ENCODE measurements at regions not wholly inside any gene's neighbourhood (a gene's known extent, or its start where the extent isn't known, plus 50 kb on each side); places are given as distances from the start of the nearest gene placed in this dataset.

DNA sequence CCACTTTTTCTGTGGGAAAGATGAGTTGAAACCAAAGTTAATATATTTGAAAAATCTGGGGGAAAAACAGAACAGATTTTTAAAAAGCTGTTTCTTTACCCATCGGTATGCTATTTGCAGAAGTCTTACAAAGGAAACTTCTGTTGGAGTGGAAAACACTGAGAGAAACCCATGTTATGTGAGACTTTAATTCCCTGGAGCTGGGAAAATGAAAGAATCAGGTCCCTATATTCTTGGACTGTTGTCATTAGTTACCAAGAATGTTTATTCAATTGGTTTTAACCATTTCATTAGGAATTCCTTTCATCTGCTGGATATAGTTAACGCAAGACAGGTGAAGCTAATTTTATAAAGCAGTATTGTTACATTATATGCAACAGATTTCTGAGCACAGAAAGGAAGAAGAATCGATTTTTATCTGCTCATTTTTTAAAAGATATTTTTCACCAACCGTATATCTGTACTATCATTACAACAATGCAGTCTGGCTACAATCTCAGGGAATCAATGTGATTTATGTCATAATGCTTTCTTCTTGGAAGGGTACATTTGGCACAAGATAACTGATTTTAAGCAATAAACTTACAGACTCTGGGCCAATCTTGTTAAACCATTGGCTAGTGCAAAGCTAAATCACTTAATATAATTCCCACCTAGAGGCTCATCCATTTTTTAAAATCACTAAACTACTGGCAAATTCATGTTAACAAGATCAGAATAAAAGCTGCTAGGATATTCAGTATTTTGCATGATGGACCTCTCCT is 170.0 kb downstream of the MOXD1 start:
- peak overlapping the region; percentile 39 for H3K27ac Mint-ChIP-seq (ENCODE audit: unreplicated experiment)
- no peak for DNase-seq (ENCODE audit: low spot score)
- no peaks in the 10 kb centered on the region for H3K9me3 Mint-ChIP-seq (ENCODE audit: low read depth)
- H3K4me1 Mint-ChIP-seq (ENCODE audit: low read depth) = peaks cover 66% of the 10 kb centered on the region
- no peaks in the 10 kb centered on the region for H3K36me3 Mint-ChIP-seq (ENCODE audit: low read depth)
- no peak overlapping the region for H3K4me3 Mint-ChIP-seq (ENCODE audit: unreplicated experiment)
- no peaks in the 10 kb centered on the region for H3K27me3 Mint-ChIP-seq (ENCODE audit: low read depth)
- TF ChIP-seq, protein P1, sequence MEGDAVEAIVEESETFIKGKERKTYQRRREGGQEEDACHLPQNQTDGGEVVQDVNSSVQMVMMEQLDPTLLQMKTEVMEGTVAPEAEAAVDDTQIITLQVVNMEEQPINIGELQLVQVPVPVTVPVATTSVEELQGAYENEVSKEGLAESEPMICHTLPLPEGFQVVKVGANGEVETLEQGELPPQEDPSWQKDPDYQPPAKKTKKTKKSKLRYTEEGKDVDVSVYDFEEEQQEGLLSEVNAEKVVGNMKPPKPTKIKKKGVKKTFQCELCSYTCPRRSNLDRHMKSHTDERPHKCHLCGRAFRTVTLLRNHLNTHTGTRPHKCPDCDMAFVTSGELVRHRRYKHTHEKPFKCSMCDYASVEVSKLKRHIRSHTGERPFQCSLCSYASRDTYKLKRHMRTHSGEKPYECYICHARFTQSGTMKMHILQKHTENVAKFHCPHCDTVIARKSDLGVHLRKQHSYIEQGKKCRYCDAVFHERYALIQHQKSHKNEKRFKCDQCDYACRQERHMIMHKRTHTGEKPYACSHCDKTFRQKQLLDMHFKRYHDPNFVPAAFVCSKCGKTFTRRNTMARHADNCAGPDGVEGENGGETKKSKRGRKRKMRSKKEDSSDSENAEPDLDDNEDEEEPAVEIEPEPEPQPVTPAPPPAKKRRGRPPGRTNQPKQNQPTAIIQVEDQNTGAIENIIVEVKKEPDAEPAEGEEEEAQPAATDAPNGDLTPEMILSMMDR (IDR thresholded peaks at IDR 0.05) = no peak

DNA sequence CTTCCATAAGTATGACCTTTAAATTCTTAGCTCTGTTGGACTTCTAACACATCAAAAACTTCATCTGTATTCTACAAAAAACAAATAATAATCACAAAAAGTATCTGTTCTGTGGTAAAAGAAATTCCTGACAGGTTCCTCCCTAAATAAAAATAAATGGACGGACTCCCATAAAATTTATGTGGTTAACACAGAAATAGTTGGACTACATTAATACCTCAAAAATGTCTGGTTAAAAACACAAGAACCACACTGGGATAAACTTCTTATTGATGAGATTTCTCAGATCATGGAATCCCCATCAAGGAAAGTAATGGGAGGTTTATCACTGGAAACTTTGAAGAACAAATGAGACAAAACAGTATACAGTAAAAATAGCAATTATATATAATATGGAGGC is 172.4 kb downstream of the MOXD1 start:
- Mint-ChIP-seq H3K9me3 (ENCODE audit: low read depth) (peaks cover 16% of the 10 kb centered on the region), H3K27me3 (ENCODE audit: low read depth) (no peaks in the 10 kb centered on the region), H3K27ac (ENCODE audit: unreplicated experiment) (no peak overlapping the region), H3K4me3 (ENCODE audit: unreplicated experiment) (no peak overlapping the region), H3K4me1 (ENCODE audit: low read depth) (peaks cover 44% of the 10 kb centered on the region), H3K36me3 (ENCODE audit: low read depth) (peaks cover 5% of the 10 kb centered on the region)
- no peak for DNase-seq (ENCODE audit: low spot score)
- TF ChIP-seq, protein P1 (IDR thresholded peaks at IDR 0.05) = no peak

DNA sequence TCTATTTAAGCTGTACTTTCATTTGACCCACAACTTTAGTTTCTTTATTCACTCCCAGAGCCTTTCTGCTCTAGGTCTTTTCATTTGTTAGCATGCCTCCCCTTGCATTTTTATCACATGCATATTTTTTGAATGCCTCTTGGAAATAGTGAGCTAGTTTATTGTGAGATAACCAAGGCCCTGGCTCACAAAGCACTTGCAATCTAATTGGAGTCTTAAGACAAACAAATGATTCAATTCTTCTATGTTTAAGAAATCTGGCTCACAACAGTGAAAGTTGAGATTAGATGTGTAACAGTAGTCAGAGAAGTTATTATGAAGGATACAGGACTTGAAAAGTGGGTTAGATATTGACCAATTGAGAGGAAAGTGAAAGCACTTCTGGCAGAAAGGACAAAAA is 173.4 kb downstream of the MOXD1 start:
- TF ChIP-seq, protein P1 (IDR thresholded peaks at IDR 0.05) = no peak
- H3K36me3 Mint-ChIP-seq (ENCODE audit: low read depth) = peaks cover 5% of the 10 kb centered on the region
- peak overlapping the region; percentile 5 for H3K27ac Mint-ChIP-seq (ENCODE audit: unreplicated experiment)
- no peak for DNase-seq (ENCODE audit: low spot score)
- H3K4me3 Mint-ChIP-seq (ENCODE audit: unreplicated experiment) = no peak overlapping the region
- H3K27me3 Mint-ChIP-seq (ENCODE audit: low read depth) = no peaks in the 10 kb centered on the region
- H3K4me1 Mint-ChIP-seq (ENCODE audit: low read depth) = peaks cover 44% of the 10 kb centered on the region
- peaks cover 16% of the 10 kb centered on the region for H3K9me3 Mint-ChIP-seq (ENCODE audit: low read depth)

DNA sequence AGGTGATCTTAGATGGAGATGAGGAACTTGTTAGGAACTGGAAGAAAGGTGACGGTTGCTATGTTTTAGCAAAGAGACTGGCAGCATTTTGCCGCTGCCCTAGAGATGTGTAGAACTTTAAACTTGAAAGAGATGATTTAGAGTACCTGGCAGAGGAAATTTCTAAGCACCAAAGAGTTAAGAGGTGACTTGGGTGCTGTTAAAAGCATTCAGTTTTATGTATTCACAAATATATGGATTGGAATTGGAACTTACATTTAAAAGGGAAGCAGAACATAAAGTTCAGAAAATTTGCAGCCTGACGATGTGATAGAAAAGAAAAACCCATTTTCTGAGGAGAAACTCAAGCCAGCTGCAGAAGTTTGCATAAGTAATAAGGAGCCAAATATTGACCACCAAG is 176.3 kb downstream of the MOXD1 start:
- no peaks in the 10 kb centered on the region for H3K27me3 Mint-ChIP-seq (ENCODE audit: low read depth)
- H3K4me3 Mint-ChIP-seq (ENCODE audit: unreplicated experiment) = no peak overlapping the region
- H3K4me1 Mint-ChIP-seq (ENCODE audit: low read depth) = peaks cover 27% of the 10 kb centered on the region
- DNase-seq (ENCODE audit: low spot score) = no peak
- TF ChIP-seq, protein P1 (IDR thresholded peaks at IDR 0.05) = no peak
- H3K27ac Mint-ChIP-seq (ENCODE audit: unreplicated experiment) = no peak overlapping the region
- peaks cover 16% of the 10 kb centered on the region for H3K9me3 Mint-ChIP-seq (ENCODE audit: low read depth)
- H3K36me3 Mint-ChIP-seq (ENCODE audit: low read depth) = peaks cover 5% of the 10 kb centered on the region

DNA sequence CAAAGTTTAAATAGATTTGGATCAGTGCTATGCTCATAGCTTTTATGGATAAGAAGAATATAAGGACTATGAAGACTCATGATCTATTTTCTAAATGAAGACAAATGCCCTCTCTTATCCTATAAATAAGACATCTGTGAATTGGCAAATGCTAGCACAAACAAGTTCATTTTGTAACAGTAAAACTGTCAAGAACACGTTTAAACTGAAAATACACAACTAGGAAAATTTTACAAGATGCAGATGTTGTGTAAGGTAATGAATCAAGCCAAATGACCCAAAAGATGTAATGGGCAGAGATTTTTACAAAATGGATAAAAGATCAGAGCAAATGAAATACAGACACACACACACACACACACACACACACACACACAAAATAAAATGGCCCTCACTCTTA is 180.5 kb downstream of the MOXD1 start:
- TF ChIP-seq, protein P1 (IDR thresholded peaks at IDR 0.05) = no peak
- no peak for DNase-seq (ENCODE audit: low spot score)
- Mint-ChIP-seq H3K27ac (ENCODE audit: unreplicated experiment) (no peak overlapping the region), H3K4me3 (ENCODE audit: unreplicated experiment) (no peak overlapping the region), H3K9me3 (ENCODE audit: low read depth) (peaks cover 12% of the 10 kb centered on the region), H3K27me3 (ENCODE audit: low read depth) (no peaks in the 10 kb centered on the region), H3K4me1 (ENCODE audit: low read depth) (peaks cover 6% of the 10 kb centered on the region), H3K36me3 (ENCODE audit: low read depth) (peaks cover 5% of the 10 kb centered on the region)
